SK-N-MC (cell line): ENCODE measurements at regions not wholly inside any gene's neighbourhood (a gene's known extent, or its start where the extent isn't known, plus 50 kb on each side); places are given as distances from the start of the nearest gene placed in this dataset.

ENCODE experiments used
- EZH2 ChIP-seq: fragments of 200-600 bp; sonication (generic); IDR thresholded peaks from one replicate; pipeline ENCODE4 v1.6.1; 2017; ENCODE audit warnings: antibody characterized with exemption
- FOXP2 ChIP-seq: optimal IDR thresholded peaks from 2 replicates; pipeline ENCODE3; 2011; ENCODE audit warnings: mild to moderate bottlenecking, moderate library complexity; ENCODE audit not compliant: insufficient read depth; ENCODE audit errors: extremely low read length, control extremely low read depth

DNA sequence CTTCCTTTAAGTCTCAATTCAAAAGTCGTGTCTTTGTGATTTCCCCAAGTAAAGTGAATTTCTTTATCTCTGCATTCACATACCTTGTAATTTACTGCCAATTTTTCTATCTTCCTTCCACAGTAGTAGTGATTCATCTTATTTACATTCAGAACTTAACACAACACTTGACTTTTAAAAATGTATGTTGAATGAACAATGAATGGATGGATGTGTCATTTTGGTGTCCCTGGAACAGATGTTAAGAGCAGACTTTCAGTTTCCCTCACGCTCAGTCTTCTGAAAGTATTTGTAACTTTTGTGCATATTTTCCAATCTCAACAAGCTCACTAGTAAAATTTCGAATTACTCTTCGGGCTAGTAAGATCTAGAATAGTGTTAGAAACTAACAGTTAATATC lies 352.0 kb downstream of the HHIPL2 start:
- TF ChIP-seq FOXP2 (no peak), EZH2 (no peak)
